ENCODE measurements at regions not wholly inside any gene's neighbourhood (a gene's known extent, or its start where the extent isn't known, plus 50 kb on each side); places are given as distances from the start of the nearest gene placed in this dataset.

DNA sequence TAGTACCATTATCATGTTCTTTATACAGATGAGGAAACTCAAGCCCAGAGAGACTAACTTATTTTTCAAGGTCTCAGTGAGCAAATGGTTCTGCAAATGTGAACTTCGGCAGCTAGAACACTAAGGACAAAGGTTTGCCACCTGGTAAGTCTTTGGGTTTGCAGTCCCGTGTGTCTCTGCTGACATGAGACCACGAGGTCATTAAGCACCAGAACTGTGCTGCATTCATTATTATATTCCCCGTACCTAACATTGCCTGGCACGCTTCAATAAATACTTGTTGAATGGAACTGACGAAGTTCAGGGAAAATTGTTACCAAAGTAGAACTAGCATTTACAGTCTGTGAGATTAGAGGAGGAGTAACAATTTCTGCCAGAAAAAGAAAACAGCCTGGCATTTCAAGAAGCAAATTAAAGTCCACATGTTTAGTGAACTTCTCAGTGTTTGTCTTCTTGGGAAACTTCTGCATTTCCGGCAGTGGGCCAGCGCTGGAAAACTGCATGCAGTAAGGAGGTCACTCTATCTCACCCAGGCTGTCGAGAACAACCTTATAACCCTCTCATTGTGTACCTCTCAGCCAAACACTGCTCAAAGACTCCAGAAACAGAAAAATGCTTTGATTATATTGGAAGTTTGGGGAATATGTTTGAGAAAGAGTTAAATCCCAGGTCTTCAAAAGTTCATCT lies 67.4 kb upstream of the CPEB2 start:
- 69% methylated on average over 9 of the region's 9 CpGs for WGBS, 2 donors
- DNase-seq (no peak), ATAC-seq (ENCODE audit: low FRiP score in 2 of 2) (no peak)
- TF ChIP-seq, protein P1, sequence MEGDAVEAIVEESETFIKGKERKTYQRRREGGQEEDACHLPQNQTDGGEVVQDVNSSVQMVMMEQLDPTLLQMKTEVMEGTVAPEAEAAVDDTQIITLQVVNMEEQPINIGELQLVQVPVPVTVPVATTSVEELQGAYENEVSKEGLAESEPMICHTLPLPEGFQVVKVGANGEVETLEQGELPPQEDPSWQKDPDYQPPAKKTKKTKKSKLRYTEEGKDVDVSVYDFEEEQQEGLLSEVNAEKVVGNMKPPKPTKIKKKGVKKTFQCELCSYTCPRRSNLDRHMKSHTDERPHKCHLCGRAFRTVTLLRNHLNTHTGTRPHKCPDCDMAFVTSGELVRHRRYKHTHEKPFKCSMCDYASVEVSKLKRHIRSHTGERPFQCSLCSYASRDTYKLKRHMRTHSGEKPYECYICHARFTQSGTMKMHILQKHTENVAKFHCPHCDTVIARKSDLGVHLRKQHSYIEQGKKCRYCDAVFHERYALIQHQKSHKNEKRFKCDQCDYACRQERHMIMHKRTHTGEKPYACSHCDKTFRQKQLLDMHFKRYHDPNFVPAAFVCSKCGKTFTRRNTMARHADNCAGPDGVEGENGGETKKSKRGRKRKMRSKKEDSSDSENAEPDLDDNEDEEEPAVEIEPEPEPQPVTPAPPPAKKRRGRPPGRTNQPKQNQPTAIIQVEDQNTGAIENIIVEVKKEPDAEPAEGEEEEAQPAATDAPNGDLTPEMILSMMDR (IDR thresholded peaks at IDR 0.05) = no peak
- TF ChIP-seq POLR2A (IDR thresholded peaks at IDR 0.05) (no peak), POLR2AphosphoS5 (IDR thresholded peaks at IDR 0.05) (no peak), EP300 (IDR thresholded peaks at IDR 0.05) (no peak)
- H3K4me1 ChIP-seq = no peaks in the 10 kb centered on the region
- H3K36me3 ChIP-seq = no peaks in the 10 kb centered on the region
- no peaks in the 10 kb centered on the region for H3K9me3 ChIP-seq
- no peaks in the 10 kb centered on the region for H3K27me3 ChIP-seq
- H3K4me3 ChIP-seq = no peak overlapping the region
- H3K27ac ChIP-seq = no peak overlapping the region

DNA sequence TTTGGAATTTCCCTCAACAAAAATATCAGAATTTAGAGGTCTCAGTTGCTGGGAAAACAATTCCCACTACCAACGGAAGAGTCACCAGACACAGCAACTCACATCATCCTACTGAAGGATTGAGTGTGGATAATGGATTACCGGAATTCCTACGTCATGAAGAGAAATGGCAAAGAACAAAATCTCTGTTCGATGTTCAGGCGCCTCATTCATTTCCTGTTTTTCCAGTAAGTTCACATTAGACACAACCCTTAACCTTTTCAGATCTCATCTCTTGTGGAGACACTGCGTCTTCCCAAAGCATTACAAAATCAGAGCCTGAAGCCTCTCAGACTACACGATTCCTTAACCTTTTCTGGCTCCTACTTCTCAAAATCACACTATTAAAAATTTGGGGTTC lies 58.5 kb upstream of the CPEB2 start:
- ATAC-seq (ENCODE audit: low FRiP score in 2 of 2) = no peak
- H3K4me3 ChIP-seq = no peak overlapping the region

DNA sequence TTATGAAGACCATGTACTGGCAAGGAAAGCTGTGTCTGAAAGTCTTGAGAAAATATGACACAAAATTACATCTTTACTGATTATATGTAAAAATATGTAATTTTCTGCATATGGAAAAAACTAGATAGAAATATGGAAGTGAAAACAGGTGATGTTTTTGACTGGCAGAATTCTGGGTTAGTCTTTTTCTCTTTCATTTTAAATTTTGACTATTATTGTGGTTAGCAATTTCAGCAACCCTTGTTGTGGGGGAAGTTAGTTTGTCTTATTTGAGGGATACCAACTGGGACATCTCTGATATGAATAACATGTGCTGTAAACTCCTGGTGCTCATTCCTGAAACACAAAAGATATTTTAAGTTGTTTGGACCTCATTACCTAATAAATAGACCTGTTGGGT lies 49.9 kb upstream of the CPEB2 start:
- no peaks in the 10 kb centered on the region for H3K27me3 ChIP-seq
- no peaks in the 10 kb centered on the region for H3K36me3 ChIP-seq
- no peaks in the 10 kb centered on the region for H3K9me3 ChIP-seq
- no peak for TF ChIP-seq POLR2AphosphoS5 (IDR thresholded peaks at IDR 0.05)
- TF ChIP-seq, protein P1 (IDR thresholded peaks at IDR 0.05) = no peak
- no peak for TF ChIP-seq EP300 (IDR thresholded peaks at IDR 0.05)
- TF ChIP-seq POLR2A (IDR thresholded peaks at IDR 0.05) = no peak
- no peaks in the 10 kb centered on the region for H3K4me1 ChIP-seq
- H3K4me3 ChIP-seq = no peak overlapping the region
- ATAC-seq (ENCODE audit: low FRiP score in 2 of 2) (no peak), DNase-seq (no peak)
- no peak overlapping the region for H3K27ac ChIP-seq

More for the DNA sequence above, 58.5 kb upstream of the CPEB2 start:
- Histone ChIP-seq H3K27ac (no peak overlapping the region), H3K9me3 (no peaks in the 10 kb centered on the region), H3K27me3 (no peaks in the 10 kb centered on the region), H3K36me3 (no peaks in the 10 kb centered on the region), H3K4me1 (no peaks in the 10 kb centered on the region)
- no peak for DNase-seq
- 57 to 60% methylated on average over 7 of the region's 7 CpGs for WGBS, 2 donors
- TF ChIP-seq POLR2AphosphoS5 (IDR thresholded peaks at IDR 0.05) (no peak), EP300 (IDR thresholded peaks at IDR 0.05) (no peak), POLR2A (IDR thresholded peaks at IDR 0.05) (no peak)
- TF ChIP-seq, protein P1 (IDR thresholded peaks at IDR 0.05) = no peak

Small RNA genes in the stretch of these regions (small RNA-seq; reads per million reads assigned to genes)
- gene RF00092 = 0 reads per million in 4 donors
